ENCODE measurements at regions not wholly inside any gene's neighbourhood (a gene's known extent, or its start where the extent isn't known, plus 50 kb on each side); places are given as distances from the start of the nearest gene placed in this dataset.

DNA sequence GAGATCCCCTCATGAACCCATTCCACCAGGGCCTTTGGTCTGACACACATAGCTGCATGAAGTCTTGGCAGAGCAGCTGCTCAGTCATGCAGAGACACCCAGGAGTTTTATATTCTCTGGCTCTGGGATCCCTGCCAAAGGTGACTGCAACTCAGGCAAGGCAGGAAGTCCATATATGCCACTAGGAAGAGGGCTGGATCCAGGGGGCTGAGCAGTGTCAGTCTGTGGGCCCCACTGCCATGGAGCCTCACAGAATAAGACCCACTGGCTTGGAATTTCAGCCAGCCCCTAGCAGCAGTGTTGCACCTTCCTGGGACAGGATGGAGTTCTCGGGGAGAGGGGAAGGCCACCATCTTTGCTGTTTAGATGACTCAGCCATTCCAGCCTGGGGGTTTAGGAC is 199.7 kb downstream of the TBX15 start:
- Histone ChIP-seq H3K27ac (ENCODE audit: extremely low read length, insufficient read depth, low read length) (no peak overlapping the region), H3K4me3 (replicated peaks in 1 of 3; ENCODE audit: insufficient read depth in 1 of 3, low read depth in 2 of 3, low read length in 3 of 3) (no peak overlapping the region), H3K79me2 (ENCODE audit: insufficient read depth, low read length) (no peaks in the 10 kb centered on the region), H3K4me2 (ENCODE audit: low read depth, low read length) (no peak overlapping the region), H4K20me1 (ENCODE audit: insufficient read depth, low read length) (no peaks in the 10 kb centered on the region), H3K27me3 (ENCODE audit: control insufficient read depth in 1 of 2, insufficient read depth in 2 of 2, low read length in 2 of 2) (no peaks in the 10 kb centered on the region), H3K9ac (ENCODE audit: insufficient read depth, low read depth, low read length) (no peak overlapping the region), H2AFZ (ENCODE audit: low read length) (no peak overlapping the region), H3K4me1 (ENCODE audit: insufficient read depth, low read length) (no peaks in the 10 kb centered on the region), H3K36me3 (replicated peaks in 1 of 2; ENCODE audit: control insufficient read depth in 1 of 2, insufficient read depth in 2 of 2, low read length in 2 of 2) (no peaks in the 10 kb centered on the region), H3K9me3 (ENCODE audit: low read length) (peaks cover 30% of the 10 kb centered on the region; the same call in 1 of the 2 replicates)
- in situ Hi-C loops (cut with HindIII; ENCODE audit: extremely low pct_ligation_motif_present, low pct_unique_long_range_greater_than_20kb) (no loop called here), intact Hi-C loops (cut with micrococcal nuclease; ENCODE audit: unreplicated experiment) (no loop called here)
- no CpG with 5 or more reads among the region's 1 CpG for WGBS (ENCODE audit: low lambda C conversion rate)
- ChIA-PET POLR2A (no interaction called here), CTCF (ENCODE audit: low intra/inter-chr PET ratio, low total read pairs) (no interaction called here)
- DNase-seq (ENCODE audit: low spot score) = no peak
- BruUV-seq (replicated peaks) = no TSS peak
- no peak for FAIRE-seq
- TF ChIP-seq ZNF766 (CRISPR knock-in tag; IDR thresholded peaks at IDR 0.05; ENCODE audit: borderline replicate concordance) (no peak), MAFK (conservative IDR thresholded peaks at IDR 0.05 in 1 of 2, IDR thresholded peaks at IDR 0.05 in 1 of 2; ENCODE audit: low read length in 2 of 2) (peak in 1 of 2 experiments; percentile 8; a peak in 1 of 4 replicates)
- TF ChIP-seq, protein P1, sequence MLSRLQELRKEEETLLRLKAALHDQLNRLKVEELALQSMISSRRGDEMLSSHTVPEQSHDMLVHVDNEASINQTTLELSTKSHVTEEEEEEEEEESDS (CRISPR knock-in tag; IDR thresholded peaks at IDR 0.05; ENCODE audit: borderline replicate concordance) = no peak
- TF ChIP-seq, protein P2, sequence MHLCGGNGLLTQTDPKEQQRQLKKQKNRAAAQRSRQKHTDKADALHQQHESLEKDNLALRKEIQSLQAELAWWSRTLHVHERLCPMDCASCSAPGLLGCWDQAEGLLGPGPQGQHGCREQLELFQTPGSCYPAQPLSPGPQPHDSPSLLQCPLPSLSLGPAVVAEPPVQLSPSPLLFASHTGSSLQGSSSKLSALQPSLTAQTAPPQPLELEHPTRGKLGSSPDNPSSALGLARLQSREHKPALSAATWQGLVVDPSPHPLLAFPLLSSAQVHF (CRISPR knock-in tag; IDR thresholded peaks at IDR 0.05) = no peak
- TF ChIP-seq, protein P3, sequence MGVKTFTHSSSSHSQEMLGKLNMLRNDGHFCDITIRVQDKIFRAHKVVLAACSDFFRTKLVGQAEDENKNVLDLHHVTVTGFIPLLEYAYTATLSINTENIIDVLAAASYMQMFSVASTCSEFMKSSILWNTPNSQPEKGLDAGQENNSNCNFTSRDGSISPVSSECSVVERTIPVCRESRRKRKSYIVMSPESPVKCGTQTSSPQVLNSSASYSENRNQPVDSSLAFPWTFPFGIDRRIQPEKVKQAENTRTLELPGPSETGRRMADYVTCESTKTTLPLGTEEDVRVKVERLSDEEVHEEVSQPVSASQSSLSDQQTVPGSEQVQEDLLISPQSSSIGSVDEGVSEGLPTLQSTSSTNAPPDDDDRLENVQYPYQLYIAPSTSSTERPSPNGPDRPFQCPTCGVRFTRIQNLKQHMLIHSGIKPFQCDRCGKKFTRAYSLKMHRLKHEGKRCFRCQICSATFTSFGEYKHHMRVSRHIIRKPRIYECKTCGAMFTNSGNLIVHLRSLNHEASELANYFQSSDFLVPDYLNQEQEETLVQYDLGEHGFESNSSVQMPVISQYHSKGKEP (CRISPR knock-in tag; IDR thresholded peaks at IDR 0.05) = no peak
- no peak for ATAC-seq
